AG09309 (cell line): ENCODE measurements at regions not wholly inside any gene's neighbourhood (a gene's known extent, or its start where the extent isn't known, plus 50 kb on each side); places are given as distances from the start of the nearest gene placed in this dataset.

Source experiments
- DNase-seq: peaks from one replicate; pipeline ENCODE4 v3.0.0-alpha.2; 2010; ENCODE audit warnings: low read depth
- H3K4me3 ChIP-seq: 2 replicates; pipeline ENCODE4 v1.5.1; 2011; ENCODE audit warnings: mild to moderate bottlenecking, low read depth, low read length, moderate library complexity; ENCODE audit not compliant: control insufficient read depth
- CTCF ChIP-seq: IDR thresholded peaks from 2 replicates; pipeline ENCODE4 v1.5.1; 2011; ENCODE audit warnings: mild to moderate bottlenecking, low read depth, low read length, inconsistent platforms; ENCODE audit not compliant: insufficient read depth, control insufficient read depth; ENCODE audit errors: missing control alignments

DNA sequence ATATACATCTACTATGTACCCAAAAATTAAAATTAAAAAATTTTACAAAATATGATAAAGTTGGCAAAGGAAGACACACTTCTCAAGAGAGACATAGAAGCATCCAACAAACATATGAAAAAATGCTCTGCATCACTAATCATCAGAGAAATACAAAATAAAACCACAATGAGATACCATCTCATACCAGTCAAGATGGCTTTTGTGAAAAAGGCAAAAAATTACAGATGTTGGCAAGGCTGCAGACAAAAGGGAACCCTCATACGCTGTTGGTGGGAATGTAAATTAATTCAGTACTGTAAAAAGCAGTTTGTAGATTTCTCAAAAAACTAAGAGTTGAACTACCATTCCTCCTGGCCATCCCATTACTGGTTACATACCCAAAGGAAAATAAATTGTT is 581.7 kb upstream of the CCDC54 start:
- no peak for TF ChIP-seq CTCF
- H3K4me3 ChIP-seq, result no peak overlapping the region
- DNase-seq, result no peak

DNA sequence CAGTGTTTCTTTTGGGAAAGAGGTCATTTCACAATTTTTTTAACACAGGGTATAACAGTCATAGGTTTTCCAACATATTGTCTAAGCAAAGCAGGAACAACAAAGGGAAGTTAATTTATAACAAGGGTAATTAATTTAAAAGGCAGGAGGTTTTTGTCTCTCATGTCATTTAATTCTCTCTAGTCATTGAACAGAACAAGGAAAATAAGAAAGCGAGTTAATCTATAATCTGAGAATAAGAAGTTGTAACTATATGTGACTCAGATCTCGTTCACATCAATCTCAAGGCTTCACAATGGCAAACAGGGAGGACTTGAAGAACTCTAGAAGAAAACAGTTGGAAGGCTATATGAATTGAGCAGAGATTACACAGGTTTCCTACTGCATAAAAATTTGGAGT is 579.8 kb upstream of the CCDC54 start:
- TF ChIP-seq CTCF, result no peak
- H3K4me3 ChIP-seq, result no peak overlapping the region
- no peak for DNase-seq

DNA sequence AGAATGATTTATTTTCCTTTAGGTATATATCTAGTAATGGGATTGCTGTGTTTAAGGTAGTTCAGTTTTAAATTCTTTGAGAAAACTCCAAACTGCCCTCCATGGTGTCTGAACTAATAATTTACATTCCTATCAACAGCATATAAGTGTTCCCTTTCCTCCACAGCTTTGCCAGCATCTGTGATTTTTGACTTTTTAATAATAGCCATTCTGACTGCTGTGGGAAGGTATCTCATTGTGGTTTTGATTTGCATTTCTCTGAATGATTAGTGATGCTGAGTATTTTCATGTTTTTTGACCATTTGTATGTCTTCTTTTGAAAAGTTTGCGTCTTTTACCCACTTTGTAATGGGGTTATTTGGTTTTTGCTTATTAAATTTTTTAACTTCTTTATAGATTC is 571.6 kb upstream of the CCDC54 start:
- DNase-seq, result no peak

GRCh38 chr3:106806964-106807363 is 570.3 kb upstream of the CCDC54 start:
- TF ChIP-seq CTCF, result no peak
- DNase-seq, result no peak

More for the DNA sequence above, 571.6 kb upstream of the CCDC54 start:
- no peak overlapping the region for H3K4me3 ChIP-seq
- no peak for TF ChIP-seq CTCF

GRCh38 chr3:106809041-106809440 is 568.2 kb upstream of the CCDC54 start:
- no peak for TF ChIP-seq CTCF
- no peak overlapping the region for H3K4me3 ChIP-seq
- no peak for DNase-seq

More at GRCh38 chr3:106806964-106807363, 570.3 kb upstream of the CCDC54 start:
- no peak overlapping the region for H3K4me3 ChIP-seq

DNA sequence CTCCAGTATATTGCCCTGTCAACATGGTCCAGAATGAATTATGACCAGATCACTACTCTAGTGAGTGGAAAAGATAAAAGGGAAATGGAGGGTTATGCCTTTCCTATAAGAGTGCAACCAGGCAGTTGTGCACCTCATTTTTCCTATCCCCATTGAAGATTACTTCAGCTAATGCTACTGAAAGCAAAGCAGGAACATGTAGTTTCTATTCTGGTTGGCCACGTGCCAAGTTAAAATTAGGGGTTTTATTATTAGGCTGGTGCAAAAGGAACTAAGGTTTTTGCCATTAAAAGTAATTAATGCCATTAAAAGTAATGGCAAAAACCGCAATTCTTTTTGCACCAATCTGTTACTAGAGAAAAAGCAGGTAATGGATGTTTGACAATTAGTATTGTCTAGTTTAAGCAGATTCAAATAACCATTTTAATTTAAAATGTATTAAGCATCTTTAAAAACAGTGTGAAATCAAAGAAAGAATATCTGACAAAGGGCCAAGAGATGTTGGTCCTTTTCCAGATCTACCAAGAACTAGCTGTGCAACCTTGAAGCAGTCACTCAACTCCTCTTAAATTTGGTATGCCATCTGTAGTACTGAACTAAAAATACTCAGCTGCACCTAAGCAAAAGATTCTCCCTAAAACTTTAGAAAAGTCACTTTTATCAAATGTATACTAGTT is 567.5 kb upstream of the CCDC54 start:
- H3K4me3 ChIP-seq, result no peak overlapping the region
- TF ChIP-seq CTCF, result no peak
- no peak for DNase-seq

DNA sequence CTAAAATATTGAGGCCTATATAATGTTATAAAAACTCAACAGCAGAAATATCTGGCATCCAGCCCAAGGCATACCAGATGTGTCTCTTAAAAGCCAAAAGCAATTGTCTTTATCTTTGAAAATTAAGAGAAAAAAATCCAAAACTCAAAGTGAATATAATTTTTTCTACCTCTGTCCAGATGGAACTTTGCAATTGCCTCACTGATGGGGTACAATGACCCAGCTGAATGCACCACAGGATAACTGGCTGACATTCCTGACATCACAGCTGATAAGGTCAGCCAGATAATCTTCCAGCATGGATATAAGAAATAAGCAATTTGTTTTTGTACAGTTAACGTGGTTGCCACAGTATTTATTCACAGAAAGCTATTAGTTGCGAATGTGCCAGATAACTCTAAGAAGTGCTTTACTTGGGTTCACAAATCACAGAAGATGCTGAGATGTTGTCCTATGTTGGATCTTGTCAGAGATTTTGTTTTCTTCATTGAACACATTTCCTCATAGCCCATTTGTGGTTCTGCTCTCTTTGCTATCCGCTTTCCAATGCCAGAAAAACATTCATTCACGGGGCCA is 566.9 kb upstream of the CCDC54 start:
- H3K4me3 ChIP-seq, result no peak overlapping the region
- no peak for TF ChIP-seq CTCF
- no peak for DNase-seq
